GM06990 (cell line): ENCODE measurements at regions not wholly inside any gene's neighbourhood (a gene's known extent, or its start where the extent isn't known, plus 50 kb on each side); places are given as distances from the start of the nearest gene placed in this dataset.

Experiments used
- DNase-seq: peaks from one replicate; pipeline ENCODE4 v3.0.0-alpha.2; 2011; ENCODE audit not compliant: insufficient read length; ENCODE audit errors: extremely low read depth
- H3K27me3 ChIP-seq: replicated peaks from 2 replicates; pipeline ENCODE4 v1.6.0; 2011; ENCODE audit warnings: low read length; ENCODE audit not compliant: control insufficient read depth, insufficient read depth
- H3K36me3 ChIP-seq: 2 replicates; pipeline ENCODE4 v1.5.1; 2011; ENCODE audit warnings: low read length; ENCODE audit not compliant: control insufficient read depth, insufficient read depth
- H3K4me3 ChIP-seq: replicated peaks from 2 replicates; pipeline ENCODE4 v1.5.1; 2011; ENCODE audit warnings: low read depth, mild to moderate bottlenecking, control low read depth, low read length
- TF ChIP-seq, protein P1 (sequence below): IDR thresholded peaks from 2 replicates; pipeline ENCODE4 v1.5.1; 2011; ENCODE audit warnings: low read length, control low read depth, mild to moderate bottlenecking, inconsistent platforms; ENCODE audit not compliant: insufficient read depth, poor library complexity, severe bottlenecking

DNA sequence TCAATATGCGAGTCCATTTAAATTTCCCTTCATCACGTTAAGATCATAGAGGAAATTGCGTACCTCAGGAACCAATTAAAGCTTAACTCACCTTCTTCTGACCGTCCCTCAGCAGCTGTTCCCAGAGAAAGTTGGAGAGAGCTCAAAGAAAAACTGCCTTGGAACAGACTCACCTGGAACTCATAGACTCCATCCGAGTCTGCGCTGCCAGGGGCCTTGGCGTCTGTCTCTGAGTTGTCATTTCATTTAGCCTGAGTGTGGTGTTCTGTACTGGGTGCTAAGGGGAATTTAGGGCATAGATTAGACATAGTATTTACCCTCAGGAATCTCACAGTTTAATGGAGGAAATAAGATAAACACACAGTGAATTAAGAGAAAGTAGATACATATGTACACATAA, 892.7 kb downstream of the TLE1 start:
- no peak overlapping the region for H3K4me3 ChIP-seq
- DNase-seq = no peak
- no peaks in the 10 kb centered on the region for H3K36me3 ChIP-seq
- no peaks in the 10 kb centered on the region for H3K27me3 ChIP-seq
- TF ChIP-seq, protein P1, sequence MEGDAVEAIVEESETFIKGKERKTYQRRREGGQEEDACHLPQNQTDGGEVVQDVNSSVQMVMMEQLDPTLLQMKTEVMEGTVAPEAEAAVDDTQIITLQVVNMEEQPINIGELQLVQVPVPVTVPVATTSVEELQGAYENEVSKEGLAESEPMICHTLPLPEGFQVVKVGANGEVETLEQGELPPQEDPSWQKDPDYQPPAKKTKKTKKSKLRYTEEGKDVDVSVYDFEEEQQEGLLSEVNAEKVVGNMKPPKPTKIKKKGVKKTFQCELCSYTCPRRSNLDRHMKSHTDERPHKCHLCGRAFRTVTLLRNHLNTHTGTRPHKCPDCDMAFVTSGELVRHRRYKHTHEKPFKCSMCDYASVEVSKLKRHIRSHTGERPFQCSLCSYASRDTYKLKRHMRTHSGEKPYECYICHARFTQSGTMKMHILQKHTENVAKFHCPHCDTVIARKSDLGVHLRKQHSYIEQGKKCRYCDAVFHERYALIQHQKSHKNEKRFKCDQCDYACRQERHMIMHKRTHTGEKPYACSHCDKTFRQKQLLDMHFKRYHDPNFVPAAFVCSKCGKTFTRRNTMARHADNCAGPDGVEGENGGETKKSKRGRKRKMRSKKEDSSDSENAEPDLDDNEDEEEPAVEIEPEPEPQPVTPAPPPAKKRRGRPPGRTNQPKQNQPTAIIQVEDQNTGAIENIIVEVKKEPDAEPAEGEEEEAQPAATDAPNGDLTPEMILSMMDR = no peak

DNA sequence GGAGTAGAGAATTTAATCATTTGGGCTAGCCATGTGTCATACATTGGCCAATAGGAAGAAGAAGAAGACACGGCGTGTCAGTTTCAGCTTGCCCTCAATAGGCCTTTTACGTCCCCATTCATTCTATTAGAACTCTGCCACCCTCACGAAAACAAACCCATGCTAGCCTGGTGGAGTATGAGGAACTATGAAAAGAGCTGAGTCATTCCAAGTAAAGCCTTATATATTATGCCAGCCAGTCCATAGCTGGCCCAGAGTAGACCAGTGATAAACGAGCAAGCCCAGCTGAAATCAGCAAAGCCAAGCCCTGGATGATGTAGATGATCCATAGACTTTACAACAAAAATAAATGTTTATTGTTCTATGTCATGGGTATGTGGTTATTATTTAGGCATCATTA, 895.1 kb downstream of the TLE1 start:
- Histone ChIP-seq H3K4me3 (no peak overlapping the region), H3K27me3 (no peaks in the 10 kb centered on the region), H3K36me3 (no peaks in the 10 kb centered on the region)
- TF ChIP-seq, protein P1 = no peak
- DNase-seq = no peak

DNA sequence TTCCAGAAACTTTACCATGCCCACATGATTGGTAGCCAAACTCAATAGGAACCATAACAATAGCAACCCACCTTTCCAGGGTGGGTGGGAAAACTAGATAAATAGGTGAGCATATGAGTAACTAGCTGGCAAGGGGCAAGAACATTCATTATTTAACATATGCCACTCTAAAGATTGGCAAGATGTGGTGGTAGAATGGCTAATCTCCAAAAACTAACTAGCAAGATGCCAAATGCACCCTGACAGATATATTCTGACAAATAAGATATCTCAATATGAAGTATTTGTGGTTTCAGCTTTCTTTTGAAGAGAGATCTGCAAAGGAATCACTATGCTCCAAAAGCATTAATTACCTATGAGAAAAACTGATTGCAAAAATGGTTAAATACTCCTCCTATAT, 895.6 kb downstream of the TLE1 start:
- Histone ChIP-seq H3K27me3 (no peaks in the 10 kb centered on the region), H3K36me3 (no peaks in the 10 kb centered on the region), H3K4me3 (no peak overlapping the region)
- no peak for DNase-seq
- TF ChIP-seq, protein P1 = no peak

DNA sequence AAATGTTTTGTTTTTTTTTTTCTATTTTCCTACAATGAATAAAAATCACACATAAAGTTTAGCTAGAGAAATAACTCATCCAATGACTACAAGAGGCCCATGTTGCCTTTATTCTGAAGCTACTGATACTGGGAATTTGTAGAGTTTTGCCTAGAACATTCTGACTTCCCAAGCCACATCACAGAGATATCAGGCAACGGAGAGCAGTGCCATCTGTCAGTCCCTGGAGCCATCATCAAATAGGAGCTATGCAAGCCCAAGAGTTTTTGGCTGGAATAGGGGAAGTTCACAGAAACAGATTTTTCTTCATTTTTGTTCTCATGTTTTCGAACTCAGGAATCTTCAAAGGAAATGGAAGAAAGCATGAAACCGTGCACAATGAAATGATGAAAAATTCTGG, 896.6 kb downstream of the TLE1 start:
- H3K27me3 ChIP-seq = no peaks in the 10 kb centered on the region
- no peak overlapping the region for H3K4me3 ChIP-seq
- no peak for DNase-seq
- no peaks in the 10 kb centered on the region for H3K36me3 ChIP-seq
- TF ChIP-seq, protein P1 = no peak

DNA sequence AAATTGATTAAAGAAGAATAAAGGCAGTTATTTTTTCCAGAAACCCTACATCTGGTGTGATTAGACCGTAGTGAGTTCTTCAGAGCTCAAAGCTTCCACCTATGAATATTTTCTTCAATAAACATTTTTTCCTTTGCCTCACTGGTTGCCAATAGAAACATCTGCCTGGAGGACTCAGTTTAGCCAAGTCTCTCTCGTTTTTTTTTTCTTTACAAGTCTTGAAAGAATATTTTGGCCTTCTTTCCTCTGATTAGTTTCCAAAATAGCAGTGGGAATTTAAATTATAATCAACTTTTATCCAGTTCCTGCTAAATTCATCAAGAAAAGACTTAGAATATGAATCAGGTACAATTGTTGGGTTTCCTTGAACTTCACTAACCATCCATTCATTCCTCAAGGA, 897.5 kb downstream of the TLE1 start:
- H3K27me3 ChIP-seq = no peaks in the 10 kb centered on the region
- TF ChIP-seq, protein P1 = no peak
- DNase-seq = no peak
- no peak overlapping the region for H3K4me3 ChIP-seq
- H3K36me3 ChIP-seq = no peaks in the 10 kb centered on the region

DNA sequence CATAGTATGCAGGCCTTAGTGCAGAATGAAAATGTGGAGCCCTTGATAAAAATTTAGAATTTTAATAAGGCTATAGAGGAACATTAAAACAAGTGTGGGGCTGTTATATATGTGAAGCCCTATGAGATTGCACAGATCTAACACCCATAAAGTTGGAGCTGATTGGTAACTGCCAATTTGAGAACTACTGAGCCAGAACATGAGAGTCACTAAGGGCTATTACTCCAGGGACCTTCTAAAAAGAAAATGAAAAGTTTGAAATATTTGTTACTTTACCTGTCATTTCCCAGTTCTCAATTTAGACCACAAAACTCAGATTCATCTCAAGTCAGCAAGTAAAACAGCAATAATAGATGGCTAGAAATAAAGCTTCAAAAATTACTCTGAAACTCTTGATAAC, 898.6 kb downstream of the TLE1 start:
- TF ChIP-seq, protein P1 = no peak
- no peak overlapping the region for H3K4me3 ChIP-seq
- H3K27me3 ChIP-seq = no peaks in the 10 kb centered on the region
- no peak for DNase-seq
- no peaks in the 10 kb centered on the region for H3K36me3 ChIP-seq
